ENCODE measurements at regions not wholly inside any gene's neighbourhood (a gene's known extent, or its start where the extent isn't known, plus 50 kb on each side); places are given as distances from the start of the nearest gene placed in this dataset.

DNA sequence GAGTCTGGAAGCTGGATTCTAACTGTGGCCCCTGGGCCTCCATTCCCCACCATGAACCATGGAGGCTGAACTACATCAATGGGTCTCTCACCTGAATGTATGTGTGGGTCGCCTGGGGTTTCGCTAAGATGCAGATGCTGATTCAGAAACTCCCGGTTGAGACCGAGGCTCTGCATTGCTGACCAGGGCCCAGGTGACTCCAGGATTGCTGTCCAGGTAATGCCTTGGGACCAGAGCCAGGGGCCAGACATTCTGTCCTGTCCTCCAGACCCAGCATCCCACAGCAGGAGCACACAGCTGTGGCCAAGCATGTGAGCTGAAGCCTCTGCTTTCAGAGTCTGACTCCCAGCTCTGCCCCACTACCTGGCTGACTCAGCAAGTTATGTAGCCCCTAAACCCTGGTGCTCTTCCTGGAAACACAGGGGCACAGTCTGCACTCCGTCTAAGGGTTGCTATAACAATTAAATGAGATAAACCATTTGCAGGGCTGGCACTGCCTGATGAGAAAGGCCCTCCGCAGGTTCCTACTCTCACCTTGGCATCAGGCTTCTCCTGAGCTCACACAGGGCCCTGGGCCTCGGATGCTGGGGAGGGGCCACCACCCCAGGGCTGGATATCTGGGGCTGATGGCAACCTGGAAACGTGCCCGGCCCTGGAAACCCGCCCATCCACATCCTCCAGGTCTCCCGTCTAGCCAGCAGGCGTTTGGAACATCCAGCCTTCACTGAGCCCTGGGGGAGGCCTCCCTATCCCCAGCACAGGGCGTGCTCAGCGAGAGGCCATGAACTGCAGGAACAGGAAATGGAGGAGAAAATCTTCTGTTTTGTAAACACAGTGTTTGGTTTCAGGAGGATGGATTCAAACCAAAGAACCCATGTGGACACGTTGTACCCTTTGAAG is 175.7 kb downstream of the DLL1 start:
- no peaks in the 10 kb centered on the region for H3K9me2 ChIP-seq
- WGBS (ENCODE audit: low lambda C conversion rate) = 50% methylated on average over 8 of the region's 15 CpGs
- no peak overlapping the region for H3K4me3 ChIP-seq (ENCODE audit: low read depth in 2 of 2, low read length in 1 of 2)
- no peaks in the 10 kb centered on the region for H3F3A ChIP-seq (replicated peaks; ENCODE audit: insufficient read depth)
- no peak overlapping the region for H3K27ac ChIP-seq (ENCODE audit: low read depth in 2 of 2, low read length in 1 of 2)
- H4K20me1 ChIP-seq (ENCODE audit: insufficient read depth) = no peaks in the 10 kb centered on the region
- H3K36me3 ChIP-seq (replicated peaks in 1 of 2; ENCODE audit: control insufficient read depth in 1 of 2, insufficient read depth in 2 of 2, low read length in 1 of 2) = no peaks in the 10 kb centered on the region
- POLR2A ChIA-PET = no interaction called here
- H3K4me2 ChIP-seq = no peak overlapping the region
- H3K9ac ChIP-seq = no peak overlapping the region
- H3K9me3 ChIP-seq = no peaks in the 10 kb centered on the region
- peaks cover 0 to 7% of the 10 kb centered on the region in 2 experiments; a peak in 1 of 4 replicates for H3K4me1 ChIP-seq (ENCODE audit: control insufficient read depth in 1 of 2, insufficient read depth in 2 of 2, low read depth in 1 of 2, low read length in 1 of 2)
- no peak for TF ChIP-seq GATA2 (CRISPR knock-in tag; IDR thresholded peaks at IDR 0.05)
- TF ChIP-seq, protein P1, sequence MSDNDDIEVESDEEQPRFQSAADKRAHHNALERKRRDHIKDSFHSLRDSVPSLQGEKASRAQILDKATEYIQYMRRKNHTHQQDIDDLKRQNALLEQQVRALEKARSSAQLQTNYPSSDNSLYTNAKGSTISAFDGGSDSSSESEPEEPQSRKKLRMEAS (IDR thresholded peaks at IDR 0.05; ENCODE audit: low read depth) = no peak
- TF ChIP-seq RAD21 (IDR thresholded peaks at IDR 0.05; ENCODE audit: low read length) = no peak
- no peak for TF ChIP-seq RCOR1 (IDR thresholded peaks at IDR 0.05; ENCODE audit: low read length)
- no peak for TF ChIP-seq EP300 (IDR thresholded peaks at IDR 0.05; ENCODE audit: borderline replicate concordance in 1 of 2, low read depth in 1 of 2, low read length in 1 of 2)
- TF ChIP-seq POLR2AphosphoS5 (IDR thresholded peaks at IDR 0.05; ENCODE audit: low read depth, low read length) = no peak
- no peak for TF ChIP-seq EZH2phosphoT487 (IDR thresholded peaks at IDR 0.05; ENCODE audit: borderline replicate concordance, low read depth)
- no peak for TF ChIP-seq TEAD4 (IDR thresholded peaks at IDR 0.05; ENCODE audit: borderline replicate concordance, insufficient read depth)
- no peak for TF ChIP-seq MXI1 (IDR thresholded peaks at IDR 0.05; ENCODE audit: low read depth, low read length)
- TF ChIP-seq REST (IDR thresholded peaks at IDR 0.05; ENCODE audit: low read depth, low read length) = no peak
- TF ChIP-seq RFX5 (IDR thresholded peaks at IDR 0.05; ENCODE audit: low read length) = no peak
- TF ChIP-seq, protein P2, sequence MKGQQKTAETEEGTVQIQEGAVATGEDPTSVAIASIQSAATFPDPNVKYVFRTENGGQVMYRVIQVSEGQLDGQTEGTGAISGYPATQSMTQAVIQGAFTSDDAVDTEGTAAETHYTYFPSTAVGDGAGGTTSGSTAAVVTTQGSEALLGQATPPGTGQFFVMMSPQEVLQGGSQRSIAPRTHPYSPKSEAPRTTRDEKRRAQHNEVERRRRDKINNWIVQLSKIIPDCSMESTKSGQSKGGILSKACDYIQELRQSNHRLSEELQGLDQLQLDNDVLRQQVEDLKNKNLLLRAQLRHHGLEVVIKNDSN (IDR thresholded peaks at IDR 0.05; ENCODE audit: borderline replicate concordance, low read depth) = no peak
- no peak for TF ChIP-seq MEF2A (IDR thresholded peaks at IDR 0.05; ENCODE audit: borderline replicate concordance, low read depth)
- TF ChIP-seq FOSL2 (IDR thresholded peaks at IDR 0.05; ENCODE audit: borderline replicate concordance, low read depth) = no peak
- TF ChIP-seq, protein P3, sequence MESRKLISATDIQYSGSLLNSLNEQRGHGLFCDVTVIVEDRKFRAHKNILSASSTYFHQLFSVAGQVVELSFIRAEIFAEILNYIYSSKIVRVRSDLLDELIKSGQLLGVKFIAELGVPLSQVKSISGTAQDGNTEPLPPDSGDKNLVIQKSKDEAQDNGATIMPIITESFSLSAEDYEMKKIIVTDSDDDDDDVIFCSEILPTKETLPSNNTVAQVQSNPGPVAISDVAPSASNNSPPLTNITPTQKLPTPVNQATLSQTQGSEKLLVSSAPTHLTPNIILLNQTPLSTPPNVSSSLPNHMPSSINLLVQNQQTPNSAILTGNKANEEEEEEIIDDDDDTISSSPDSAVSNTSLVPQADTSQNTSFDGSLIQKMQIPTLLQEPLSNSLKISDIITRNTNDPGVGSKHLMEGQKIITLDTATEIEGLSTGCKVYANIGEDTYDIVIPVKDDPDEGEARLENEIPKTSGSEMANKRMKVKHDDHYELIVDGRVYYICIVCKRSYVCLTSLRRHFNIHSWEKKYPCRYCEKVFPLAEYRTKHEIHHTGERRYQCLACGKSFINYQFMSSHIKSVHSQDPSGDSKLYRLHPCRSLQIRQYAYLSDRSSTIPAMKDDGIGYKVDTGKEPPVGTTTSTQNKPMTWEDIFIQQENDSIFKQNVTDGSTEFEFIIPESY (IDR thresholded peaks at IDR 0.05; ENCODE audit: borderline replicate concordance, low read depth) = no peak
- no peak for TF ChIP-seq USF2 (IDR thresholded peaks at IDR 0.05; ENCODE audit: borderline replicate concordance, low read depth, low read length)
- CTCF ChIA-PET = interaction anchor here (0.9 to 1.3 kb wide), 2 partner anchors 14 to 325 kb away, joined by 3 read pairs; no protein-coding TSS in a partner anchor
- no peak overlapping the region for H2AFZ ChIP-seq (ENCODE audit: low read depth)
- no peaks in the 10 kb centered on the region for H3K27me3 ChIP-seq (ENCODE audit: insufficient read depth)
- H3K79me2 ChIP-seq (ENCODE audit: insufficient read depth) = no peaks in the 10 kb centered on the region
- peak; percentile 29 for DNase-seq

Data from SK-N-SH (cell line).